ENCODE measurements at regions not wholly inside any gene's neighbourhood (a gene's known extent, or its start where the extent isn't known, plus 50 kb on each side); places are given as distances from the start of the nearest gene placed in this dataset.

GRCh38 chr5:120072068-120072761 lies 391.9 kb upstream of the PRR16 start:
- no peak for DNase-seq (ENCODE audit: low spot score)
- TF ChIP-seq CTCF (IDR thresholded peaks at IDR 0.05; ENCODE audit: extremely low read depth, missing control alignments): no peak

GRCh38 chr5:120073722-120074121 lies 390.4 kb upstream of the PRR16 start:
- DNase-seq (ENCODE audit: low spot score): no peak
- no peak for TF ChIP-seq CTCF (IDR thresholded peaks at IDR 0.05; ENCODE audit: extremely low read depth, missing control alignments)

- TF ChIP-seq CTCF (IDR thresholded peaks at IDR 0.05; ENCODE audit: extremely low read depth, missing control alignments): no peak
- no peak for DNase-seq (ENCODE audit: low spot score)
Observed at GRCh38 chr5:120080781-120081180, 383.3 kb upstream of the PRR16 start.

GRCh38 chr5:120082316-120083068 lies 381.6 kb upstream of the PRR16 start:
- DNase-seq (ENCODE audit: low spot score): no peak
- TF ChIP-seq CTCF (IDR thresholded peaks at IDR 0.05; ENCODE audit: extremely low read depth, missing control alignments): no peak

GRCh38 chr5:120083851-120084542 lies 380.1 kb upstream of the PRR16 start:
- no peak for DNase-seq (ENCODE audit: low spot score)
- TF ChIP-seq CTCF (IDR thresholded peaks at IDR 0.05; ENCODE audit: extremely low read depth, missing control alignments): no peak

GRCh38 chr5:120084543-120084870 lies 379.6 kb upstream of the PRR16 start:
- TF ChIP-seq CTCF (IDR thresholded peaks at IDR 0.05; ENCODE audit: extremely low read depth, missing control alignments): no peak
- no peak for DNase-seq (ENCODE audit: low spot score)

GRCh38 chr5:120086081-120086480 lies 378.0 kb upstream of the PRR16 start:
- no peak for DNase-seq (ENCODE audit: low spot score)
- no peak for TF ChIP-seq CTCF (IDR thresholded peaks at IDR 0.05; ENCODE audit: extremely low read depth, missing control alignments)

Data from GM20000 (cell line).